ENCODE measurements at regions not wholly inside any gene's neighbourhood (a gene's known extent, or its start where the extent isn't known, plus 50 kb on each side); places are given as distances from the start of the nearest gene placed in this dataset.

DNA sequence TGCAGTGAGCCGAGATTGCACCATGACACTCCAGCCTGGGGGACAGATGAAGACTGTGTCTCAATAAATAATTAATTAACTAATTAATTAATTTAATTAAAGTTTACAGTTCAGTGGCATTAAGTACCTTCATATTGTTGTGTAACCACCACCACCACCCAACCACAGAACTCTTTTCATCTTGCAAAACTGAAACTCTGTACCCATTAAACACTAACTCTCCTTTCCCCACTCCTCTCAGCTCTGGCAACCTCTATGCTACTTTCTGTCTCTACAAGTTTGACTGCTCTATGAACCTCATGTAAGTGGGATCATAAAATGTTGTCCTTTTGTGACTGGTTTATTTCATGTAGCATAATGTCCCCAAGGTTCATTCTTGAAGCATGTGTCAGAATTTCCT lies 259.3 kb upstream of the MDFIC2 start:
- TF ChIP-seq, protein P1, sequence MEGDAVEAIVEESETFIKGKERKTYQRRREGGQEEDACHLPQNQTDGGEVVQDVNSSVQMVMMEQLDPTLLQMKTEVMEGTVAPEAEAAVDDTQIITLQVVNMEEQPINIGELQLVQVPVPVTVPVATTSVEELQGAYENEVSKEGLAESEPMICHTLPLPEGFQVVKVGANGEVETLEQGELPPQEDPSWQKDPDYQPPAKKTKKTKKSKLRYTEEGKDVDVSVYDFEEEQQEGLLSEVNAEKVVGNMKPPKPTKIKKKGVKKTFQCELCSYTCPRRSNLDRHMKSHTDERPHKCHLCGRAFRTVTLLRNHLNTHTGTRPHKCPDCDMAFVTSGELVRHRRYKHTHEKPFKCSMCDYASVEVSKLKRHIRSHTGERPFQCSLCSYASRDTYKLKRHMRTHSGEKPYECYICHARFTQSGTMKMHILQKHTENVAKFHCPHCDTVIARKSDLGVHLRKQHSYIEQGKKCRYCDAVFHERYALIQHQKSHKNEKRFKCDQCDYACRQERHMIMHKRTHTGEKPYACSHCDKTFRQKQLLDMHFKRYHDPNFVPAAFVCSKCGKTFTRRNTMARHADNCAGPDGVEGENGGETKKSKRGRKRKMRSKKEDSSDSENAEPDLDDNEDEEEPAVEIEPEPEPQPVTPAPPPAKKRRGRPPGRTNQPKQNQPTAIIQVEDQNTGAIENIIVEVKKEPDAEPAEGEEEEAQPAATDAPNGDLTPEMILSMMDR (IDR thresholded peaks at IDR 0.05) = no peak
- DNase-seq (no peak), ATAC-seq (no peak)
- Histone ChIP-seq H3K4me1 (no peaks in the 10 kb centered on the region), H3K4me3 (no peak overlapping the region), H3K27ac (no peak overlapping the region), H3K36me3 (ENCODE audit: insufficient read depth in 1 of 2, low read depth in 1 of 2) (no peaks in the 10 kb centered on the region), H3K9me3 (no peaks in the 10 kb centered on the region), H3K27me3 (ENCODE audit: insufficient read depth in 3 of 3, low read length in 2 of 3) (peaks cover 0 to 2% (median 0%) of the 10 kb centered on the region in 3 donors)
- WGBS, 3 donors = 93 to 97% (median 96%) methylated on average over 1 of the region's 1 CpG
- intact Hi-C loops (cut with DNase I) = no loop called here

DNA sequence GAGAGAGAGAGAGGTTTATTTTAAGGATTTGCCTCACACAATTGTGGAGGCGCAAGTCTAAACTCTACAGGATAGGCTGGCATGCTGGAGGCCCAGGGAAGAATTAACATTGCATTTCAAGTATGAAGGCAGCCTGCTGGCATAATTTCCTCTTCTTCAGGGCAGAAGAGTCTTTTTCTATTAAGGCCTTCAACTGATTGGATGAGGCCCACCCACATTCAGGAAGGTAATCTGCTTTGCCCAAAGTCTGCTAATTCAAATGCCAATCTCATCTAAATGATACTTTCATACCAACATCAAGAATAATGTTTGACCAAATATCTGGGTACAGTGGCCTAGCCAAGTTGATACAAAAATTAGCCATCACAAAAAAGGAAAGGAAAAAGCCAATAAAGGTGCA lies 258.1 kb upstream of the MDFIC2 start:
- Histone ChIP-seq H3K4me1 (no peaks in the 10 kb centered on the region), H3K27ac (no peak overlapping the region), H3K36me3 (ENCODE audit: insufficient read depth in 1 of 2, low read depth in 1 of 2) (no peaks in the 10 kb centered on the region), H3K27me3 (ENCODE audit: insufficient read depth in 3 of 3, low read length in 2 of 3) (peaks cover 0 to 2% (median 0%) of the 10 kb centered on the region in 3 donors), H3K4me3 (no peak overlapping the region), H3K9me3 (no peaks in the 10 kb centered on the region)
- TF ChIP-seq, protein P1 (IDR thresholded peaks at IDR 0.05) = no peak
- ATAC-seq (no peak), DNase-seq (no peak)
- intact Hi-C loops (cut with DNase I) = no loop called here
- WGBS, 3 donors = 100% methylated on average over 1 of the region's 1 CpG

DNA sequence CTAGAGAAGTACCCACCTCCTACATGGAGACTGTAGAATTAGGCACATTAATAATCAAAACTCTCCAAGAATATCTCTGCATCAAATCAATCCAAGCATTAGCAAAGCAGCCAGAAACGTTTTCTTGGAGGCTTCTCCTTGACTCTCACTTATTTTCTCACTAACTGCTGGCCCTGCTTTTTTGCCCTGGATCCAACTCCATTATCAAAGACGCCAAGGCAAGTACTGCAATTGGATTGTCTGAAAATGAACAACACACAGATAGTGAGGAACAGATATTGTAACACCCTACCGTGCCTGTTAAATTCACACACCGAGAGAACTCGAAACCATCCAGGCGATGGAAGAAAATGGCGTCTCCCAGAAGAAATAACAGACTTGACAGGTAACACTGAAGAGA lies 256.2 kb upstream of the MDFIC2 start:
- TF ChIP-seq, protein P1 (IDR thresholded peaks at IDR 0.05) = no peak
- intact Hi-C loops (cut with DNase I) = no loop called here
- WGBS, 3 donors = 82 to 85% (median 82%) methylated on average over 7 of the region's 7 CpGs
- no peak for DNase-seq
- no peak for ATAC-seq
- H3K4me3 ChIP-seq = no peak overlapping the region
- no peaks in the 10 kb centered on the region for H3K36me3 ChIP-seq (ENCODE audit: insufficient read depth in 1 of 2, low read depth in 1 of 2)
- H3K4me1 ChIP-seq = no peaks in the 10 kb centered on the region
- no peak overlapping the region for H3K27ac ChIP-seq
- no peaks in the 10 kb centered on the region for H3K27me3 ChIP-seq (ENCODE audit: insufficient read depth in 3 of 3, low read length in 2 of 3)
- no peaks in the 10 kb centered on the region for H3K9me3 ChIP-seq

DNA sequence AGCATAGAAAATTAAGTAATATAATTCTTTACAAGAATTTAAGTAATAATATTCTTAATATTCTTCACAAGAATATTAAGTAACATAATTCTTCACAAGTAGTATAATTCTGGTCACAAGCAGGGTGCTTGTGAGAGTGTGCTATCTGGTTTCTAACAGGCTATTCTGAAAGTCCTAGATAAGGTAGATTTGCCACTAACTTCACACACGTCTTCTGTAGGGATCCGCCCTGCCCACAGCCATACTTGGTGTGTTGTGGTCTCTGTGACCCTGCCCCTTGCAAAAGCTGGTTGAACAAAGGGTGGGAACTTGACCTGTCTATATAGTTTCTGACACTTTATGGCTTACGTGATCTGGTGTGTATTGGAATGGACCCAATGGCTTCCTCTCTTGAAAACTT lies 253.4 kb upstream of the MDFIC2 start:
- Histone ChIP-seq H3K36me3 (ENCODE audit: insufficient read depth in 1 of 2, low read depth in 1 of 2) (no peaks in the 10 kb centered on the region), H3K9me3 (no peaks in the 10 kb centered on the region), H3K27me3 (ENCODE audit: insufficient read depth in 3 of 3, low read length in 2 of 3) (no peaks in the 10 kb centered on the region), H3K4me1 (no peaks in the 10 kb centered on the region), H3K4me3 (no peak overlapping the region), H3K27ac (no peak overlapping the region)
- TF ChIP-seq, protein P1 (IDR thresholded peaks at IDR 0.05) = no peak
- intact Hi-C loops (cut with DNase I) = no loop called here
- no peak for DNase-seq
- 78 to 87% (median 86%) methylated on average over 3 of the region's 3 CpGs for WGBS, 3 donors
- no peak for ATAC-seq

DNA sequence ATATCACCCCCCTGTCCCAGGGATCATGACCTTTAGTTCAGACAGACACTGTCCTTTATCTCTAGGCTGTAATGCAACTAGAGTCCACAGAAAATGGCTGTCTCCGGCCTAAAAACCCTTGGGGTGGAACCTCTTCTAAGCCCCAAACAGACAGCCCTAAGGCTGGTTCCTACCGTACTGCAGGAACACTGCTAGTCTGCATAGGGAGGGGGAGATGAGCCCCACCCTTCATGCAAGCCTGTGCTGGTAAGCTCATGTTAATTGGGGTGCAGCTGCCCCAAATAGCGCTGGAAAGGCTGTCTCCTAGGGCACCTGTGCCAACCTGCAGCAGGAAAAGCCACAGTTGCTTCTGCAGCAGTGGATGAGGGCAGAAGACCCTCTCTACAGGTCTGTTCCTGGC lies 252.1 kb upstream of the MDFIC2 start:
- no peaks in the 10 kb centered on the region for H3K9me3 ChIP-seq
- 53 to 61% (median 58%) methylated on average over 3 of the region's 3 CpGs for WGBS, 3 donors
- intact Hi-C loops (cut with DNase I) = no loop called here
- no peaks in the 10 kb centered on the region for H3K36me3 ChIP-seq (ENCODE audit: insufficient read depth in 1 of 2, low read depth in 1 of 2)
- no peak overlapping the region for H3K4me3 ChIP-seq
- no peak for DNase-seq
- no peaks in the 10 kb centered on the region for H3K27me3 ChIP-seq (ENCODE audit: insufficient read depth in 3 of 3, low read length in 2 of 3)
- no peaks in the 10 kb centered on the region for H3K4me1 ChIP-seq
- TF ChIP-seq, protein P1 (IDR thresholded peaks at IDR 0.05) = no peak
- no peak for ATAC-seq
- H3K27ac ChIP-seq = no peak overlapping the region
